Psoas muscle (tissue), 7 donors: ENCODE measurements at regions not wholly inside any gene's neighbourhood (a gene's known extent, or its start where the extent isn't known, plus 50 kb on each side); places are given as distances from the start of the nearest gene placed in this dataset.

ENCODE experiments used
- ATAC-seq, 4 donors: fragments of 200-7000 bp; cut with Tn5 transposase; one replicate each; pipeline ENCODE4 v1.9.1; 2020; ENCODE audit warnings: moderate library complexity in 3 of 4, mild to moderate bottlenecking in 2 of 4
- DNase-seq, 2 donors: peaks; one replicate each; pipeline ENCODE4 v3.0.0-alpha.2; 2020
- H3K27ac ChIP-seq: fragments of 200-600 bp; one replicate; pipeline ENCODE4 v1.8.0; 2022
- H3K27me3 ChIP-seq, 3 donors: fragments of 200-600 bp in 1 of 3; one replicate each; pipeline versions ENCODE4 v1.6.1 to v1.8.0; 2013 to 2022; ENCODE audit warnings: low read length in 2 of 3, mild to moderate bottlenecking in 2 of 3, moderate library complexity in 1 of 3; ENCODE audit not compliant: insufficient read depth in 3 of 3
- H3K36me3 ChIP-seq, 2 donors: fragments of 200-600 bp in 1 of 2; one replicate each; pipeline versions ENCODE4 v1.6.1 to v1.8.0; 2013 to 2022; ENCODE audit warnings: low read depth in 1 of 2, mild to moderate bottlenecking in 1 of 2, moderate library complexity in 1 of 2; ENCODE audit not compliant: insufficient read depth in 1 of 2
- H3K4me1 ChIP-seq: fragments of 200-600 bp; one replicate; pipeline ENCODE4 v1.8.0; 2022
- H3K4me3 ChIP-seq: fragments of 200-600 bp; one replicate; pipeline ENCODE4 v1.8.0; 2022; ENCODE audit warnings: mild to moderate bottlenecking
- H3K9me3 ChIP-seq: fragments of 200-600 bp; one replicate; pipeline ENCODE4 v1.8.0; 2022
- WGBS, 3 donors: extraction: QIAGEN DNeasy Blood & Tissue Kit; methylation state at CpG; one replicate each; pipeline versions ENCODE4 v1.1.6 to v1.1.7; 2013; 5-methylcytosine and 5-hydroxymethylcytosine counted together
- intact Hi-C, 2 donors: fragments of 100-400 bp; cut with DNase I; formaldehyde crosslinking; loops; one replicate each; pipeline versions ENCODE4 v1.11.0 to v1.14.2; 2022
- TF ChIP-seq, protein P1 (sequence below): fragments of 200-600 bp; IDR thresholded peaks from one replicate; pipeline ENCODE4 v1.8.0; 2022; ENCODE audit warnings: antibody characterized with exemption
- donor health status: healthy with polysubstance abuse.
- donor health status: DM: no; HTN: no; CAD: no; lungs with moderate emphysema.
- donor health status: Bipolar disorder and iron deficiency.
- donor health status: healthy.
- donor health status: DM: yes; HTN: yes; CAD: no.
- donor health status: DM: no; HTN: no; CAD: no.
- donor health status: DM: yes; HTN: yes; CAD: no.

DNA sequence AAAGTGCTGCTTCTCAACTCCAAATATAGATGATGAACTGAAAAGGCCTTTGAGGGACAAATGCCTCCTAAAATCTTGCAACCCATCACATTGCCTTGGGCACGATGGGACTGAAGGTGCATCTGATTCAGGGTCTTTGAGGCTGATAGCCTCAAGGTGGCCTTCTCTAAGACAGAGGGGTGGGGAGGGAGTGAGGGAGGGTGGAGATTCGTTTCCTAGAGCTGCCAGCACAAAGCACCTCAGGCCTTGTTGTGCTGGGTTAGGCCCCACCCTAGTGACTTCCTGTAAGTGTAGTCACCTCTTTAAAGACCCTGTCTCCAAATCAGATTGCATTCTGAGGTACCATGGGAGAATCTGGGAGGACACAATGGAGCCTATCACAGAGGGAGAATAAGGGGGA lies 57.1 kb downstream of the BARX1 start:
- intact Hi-C loops: no loop called here
- peaks cover 0 to 4% (median 0%) of the 10 kb centered on the region in 3 donors for H3K27me3 ChIP-seq
- no peak overlapping the region for H3K27ac ChIP-seq
- TF ChIP-seq, protein P1, sequence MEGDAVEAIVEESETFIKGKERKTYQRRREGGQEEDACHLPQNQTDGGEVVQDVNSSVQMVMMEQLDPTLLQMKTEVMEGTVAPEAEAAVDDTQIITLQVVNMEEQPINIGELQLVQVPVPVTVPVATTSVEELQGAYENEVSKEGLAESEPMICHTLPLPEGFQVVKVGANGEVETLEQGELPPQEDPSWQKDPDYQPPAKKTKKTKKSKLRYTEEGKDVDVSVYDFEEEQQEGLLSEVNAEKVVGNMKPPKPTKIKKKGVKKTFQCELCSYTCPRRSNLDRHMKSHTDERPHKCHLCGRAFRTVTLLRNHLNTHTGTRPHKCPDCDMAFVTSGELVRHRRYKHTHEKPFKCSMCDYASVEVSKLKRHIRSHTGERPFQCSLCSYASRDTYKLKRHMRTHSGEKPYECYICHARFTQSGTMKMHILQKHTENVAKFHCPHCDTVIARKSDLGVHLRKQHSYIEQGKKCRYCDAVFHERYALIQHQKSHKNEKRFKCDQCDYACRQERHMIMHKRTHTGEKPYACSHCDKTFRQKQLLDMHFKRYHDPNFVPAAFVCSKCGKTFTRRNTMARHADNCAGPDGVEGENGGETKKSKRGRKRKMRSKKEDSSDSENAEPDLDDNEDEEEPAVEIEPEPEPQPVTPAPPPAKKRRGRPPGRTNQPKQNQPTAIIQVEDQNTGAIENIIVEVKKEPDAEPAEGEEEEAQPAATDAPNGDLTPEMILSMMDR: no peak
- 64 to 72% (median 71%) methylated on average over 2 of the region's 2 CpGs for WGBS, 3 donors
- no peak overlapping the region for H3K4me3 ChIP-seq
- no peaks in the 10 kb centered on the region for H3K36me3 ChIP-seq
- H3K9me3 ChIP-seq: no peaks in the 10 kb centered on the region
- H3K4me1 ChIP-seq: no peaks in the 10 kb centered on the region
- DNase-seq (no peak), ATAC-seq (no peak)

DNA sequence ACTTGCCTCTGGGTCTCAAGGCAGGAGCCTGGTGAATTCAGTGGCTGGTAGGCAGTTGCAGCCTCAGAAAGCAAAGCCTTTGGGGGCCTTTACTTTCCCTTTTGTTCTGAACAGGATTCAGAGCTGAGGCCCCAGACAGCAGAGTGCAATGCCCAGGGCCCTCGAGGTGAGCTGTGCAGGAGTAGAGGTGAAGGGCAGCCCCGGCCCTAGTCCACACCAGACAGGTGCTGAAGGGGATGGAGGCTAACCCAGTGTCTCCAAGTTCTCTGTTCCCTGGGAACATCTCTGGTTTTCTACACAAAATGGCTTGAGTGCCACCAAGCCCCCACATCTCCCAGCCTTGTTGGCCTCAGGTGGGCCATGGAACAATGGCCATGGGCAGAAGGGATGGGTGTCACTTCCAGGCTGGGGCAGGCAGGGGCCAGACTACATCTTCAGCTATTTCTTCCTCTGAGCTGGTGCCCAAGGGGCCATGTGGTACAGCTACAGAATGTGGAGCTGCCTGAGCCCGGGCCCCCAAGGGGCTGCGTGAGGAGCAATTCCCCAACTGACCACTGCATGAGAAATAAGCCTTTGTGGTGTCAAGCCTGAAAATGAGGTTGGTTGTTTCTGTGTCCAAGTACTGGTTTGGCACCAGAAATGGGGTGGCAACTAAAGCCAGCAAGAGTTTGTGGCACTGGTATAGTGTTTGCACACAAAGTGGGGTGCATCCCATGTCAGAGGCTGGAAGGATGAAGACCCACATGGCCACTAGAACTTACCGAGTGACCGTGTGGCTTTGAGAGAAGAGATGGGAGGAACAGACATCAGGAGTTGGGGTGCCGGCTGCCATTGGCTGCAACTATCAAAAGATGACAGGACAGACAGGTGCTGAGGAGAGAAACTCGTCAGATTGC lies 57.8 kb downstream of the BARX1 start:
- DNase-seq: no peak
- TF ChIP-seq, protein P1: no peak
- WGBS, 3 donors: 90 to 91% (median 91%) methylated on average over 8 of the region's 8 CpGs

DNA sequence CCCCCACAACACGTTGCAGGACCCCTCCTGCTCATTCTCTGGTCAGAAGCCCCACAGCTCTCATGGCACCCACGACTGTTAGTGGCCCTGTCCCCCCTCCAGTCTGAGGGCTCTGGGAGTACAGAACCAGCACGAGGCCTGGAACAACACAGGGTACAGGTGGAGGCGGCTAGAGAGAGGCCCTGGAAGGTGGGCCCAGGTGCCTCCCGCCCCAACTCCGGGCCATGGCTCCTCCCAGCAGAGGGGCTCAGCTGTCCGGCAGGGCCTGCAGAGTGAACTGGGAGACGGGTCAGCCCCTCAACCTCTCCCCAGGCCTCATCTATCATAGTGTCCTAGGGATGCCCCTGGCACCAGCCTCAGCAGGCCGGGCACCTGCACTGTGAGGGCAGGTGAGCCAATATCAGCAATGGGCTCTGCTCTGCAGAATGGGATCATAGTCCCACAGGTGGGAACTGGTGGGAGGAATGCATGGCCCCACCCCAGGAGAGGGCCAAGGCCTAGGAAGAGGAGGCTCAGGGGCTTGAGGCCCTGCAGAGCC lies 58.6 kb downstream of the BARX1 start:
- DNase-seq (peak in 1 of 2 donors; percentile 50), ATAC-seq (no peak)
- no peaks in the 10 kb centered on the region for H3K9me3 ChIP-seq
- H3K27me3 ChIP-seq: peaks cover 0 to 4% (median 0%) of the 10 kb centered on the region in 3 donors
- TF ChIP-seq, protein P1: no peak
- no peaks in the 10 kb centered on the region for H3K4me1 ChIP-seq
- no peak overlapping the region for H3K27ac ChIP-seq
- H3K4me3 ChIP-seq: no peak overlapping the region
- H3K36me3 ChIP-seq: no peaks in the 10 kb centered on the region
- intact Hi-C loops: no loop called here
- WGBS, 3 donors: 87 to 89% (median 89%) methylated on average over 9 of the region's 9 CpGs

More for the DNA sequence above, 57.8 kb downstream of the BARX1 start:
- Histone ChIP-seq H3K9me3 (no peaks in the 10 kb centered on the region), H3K27me3 (peaks cover 0 to 4% (median 0%) of the 10 kb centered on the region in 3 donors), H3K4me3 (no peak overlapping the region), H3K27ac (no peak overlapping the region), H3K36me3 (no peaks in the 10 kb centered on the region), H3K4me1 (no peaks in the 10 kb centered on the region)
- ATAC-seq: no peak
- intact Hi-C loops: no loop called here

DNA sequence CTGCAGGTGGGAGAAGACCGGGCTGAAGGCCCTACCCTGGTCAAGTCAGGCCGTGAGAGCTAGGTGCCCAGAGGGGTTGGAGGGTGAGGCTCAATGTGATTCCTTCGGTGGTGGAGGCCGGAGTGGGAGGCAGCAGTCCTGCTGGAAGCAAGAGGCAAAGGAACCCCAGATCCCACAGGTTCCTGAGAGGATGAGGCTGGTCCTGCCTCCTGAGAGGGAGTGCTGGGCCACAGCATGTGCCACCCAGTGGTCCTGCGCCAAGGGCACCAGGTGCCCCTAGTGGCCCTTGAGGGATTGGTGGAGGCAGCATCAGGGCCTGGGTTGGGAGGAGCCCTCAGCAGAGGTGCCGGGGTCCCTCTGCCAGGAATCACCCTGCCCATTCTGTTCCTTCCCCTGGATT lies 59.1 kb downstream of the BARX1 start:
- Histone ChIP-seq H3K4me1 (no peaks in the 10 kb centered on the region), H3K27ac (no peak overlapping the region), H3K4me3 (no peak overlapping the region), H3K27me3 (peaks cover 0 to 4% (median 0%) of the 10 kb centered on the region in 3 donors), H3K36me3 (no peaks in the 10 kb centered on the region), H3K9me3 (no peaks in the 10 kb centered on the region)
- no peak for ATAC-seq
- TF ChIP-seq, protein P1: no peak
- intact Hi-C loops: no loop called here
- no peak for DNase-seq
- WGBS, 3 donors: 94 to 96% (median 95%) methylated on average over 6 of the region's 6 CpGs
